Mesothelial cell of epicardium (in vitro differentiated cells): ENCODE measurements at regions not wholly inside any gene's neighbourhood (a gene's known extent, or its start where the extent isn't known, plus 50 kb on each side); places are given as distances from the start of the nearest gene placed in this dataset.

ENCODE experiments used
- DNase-seq, 2 experiments: peaks; one replicate each; pipeline ENCODE4 v3.0.0; 2021; ENCODE audit warnings: low spot score in 2 of 2; ENCODE audit not compliant: unreplicated experiment in 2 of 2
- H3K27ac Mint-ChIP-seq: 2 replicates; pipeline ENCODE4 v1.8.0; 2021; ENCODE audit warnings: mixed read lengths
- H3K27me3 Mint-ChIP-seq: 2 replicates; pipeline ENCODE4 v1.8.0; 2021; ENCODE audit warnings: low read depth, mixed read lengths
- H3K36me3 Mint-ChIP-seq: 2 replicates; pipeline ENCODE4 v1.8.0; 2021; ENCODE audit warnings: mixed read lengths
- H3K4me1 Mint-ChIP-seq: 2 replicates; pipeline ENCODE4 v1.8.0; 2021; ENCODE audit warnings: mixed read lengths
- H3K4me3 Mint-ChIP-seq: 2 replicates; pipeline ENCODE4 v1.8.0; 2021; ENCODE audit warnings: mild to moderate bottlenecking, moderate library complexity, mixed read lengths
- H3K9me3 Mint-ChIP-seq: 2 replicates; pipeline ENCODE4 v1.8.0; 2021; ENCODE audit warnings: mixed read lengths
- CTCF ChIP-seq: fragments of 200-600 bp; sonication (generic); IDR thresholded peaks from one replicate; pipeline ENCODE4 v1.5.0; 2021; ENCODE audit warnings: antibody characterized with exemption; ENCODE audit not compliant: unreplicated experiment

DNA sequence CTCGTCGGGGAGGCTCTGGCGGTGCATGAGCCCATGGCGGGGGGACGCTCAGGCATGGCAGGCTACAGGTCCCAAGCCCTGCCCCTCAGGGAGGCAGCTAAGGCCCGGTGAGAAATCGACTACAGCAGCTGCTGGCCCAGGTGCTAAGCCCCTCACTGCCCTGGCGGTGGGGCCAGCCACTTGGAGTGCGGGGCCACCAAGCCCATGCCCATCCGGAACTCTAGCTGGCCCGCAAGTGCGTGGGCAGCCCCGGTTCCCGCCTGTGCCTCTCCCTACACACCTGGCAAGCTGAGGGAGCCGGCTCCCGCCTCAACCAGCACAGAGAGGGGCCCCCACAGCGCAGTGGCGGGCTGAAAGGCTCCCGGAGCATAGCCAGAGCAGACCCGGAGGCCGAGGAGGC lies 1896.9 kb upstream of the CDH6 start:
- TF ChIP-seq CTCF, result no peak
- H3K4me3 Mint-ChIP-seq, result no peak overlapping the region
- peaks cover 4% of the 10 kb centered on the region for H3K9me3 Mint-ChIP-seq
- no peak overlapping the region for H3K27ac Mint-ChIP-seq
- no peaks in the 10 kb centered on the region for H3K36me3 Mint-ChIP-seq
- H3K4me1 Mint-ChIP-seq, result no peaks in the 10 kb centered on the region
- DNase-seq, result no peak
- H3K27me3 Mint-ChIP-seq, result no peaks in the 10 kb centered on the region

GRCh38 chr5:29277642-29278041 lies 1915.8 kb upstream of the CDH6 start:
- Mint-ChIP-seq H3K4me3 (no peak overlapping the region), H3K9me3 (peaks cover 9% of the 10 kb centered on the region), H3K27ac (no peak overlapping the region), H3K27me3 (no peaks in the 10 kb centered on the region), H3K36me3 (no peaks in the 10 kb centered on the region), H3K4me1 (peaks cover 3% of the 10 kb centered on the region)
- no peak for TF ChIP-seq CTCF
- DNase-seq, result no peak

DNA sequence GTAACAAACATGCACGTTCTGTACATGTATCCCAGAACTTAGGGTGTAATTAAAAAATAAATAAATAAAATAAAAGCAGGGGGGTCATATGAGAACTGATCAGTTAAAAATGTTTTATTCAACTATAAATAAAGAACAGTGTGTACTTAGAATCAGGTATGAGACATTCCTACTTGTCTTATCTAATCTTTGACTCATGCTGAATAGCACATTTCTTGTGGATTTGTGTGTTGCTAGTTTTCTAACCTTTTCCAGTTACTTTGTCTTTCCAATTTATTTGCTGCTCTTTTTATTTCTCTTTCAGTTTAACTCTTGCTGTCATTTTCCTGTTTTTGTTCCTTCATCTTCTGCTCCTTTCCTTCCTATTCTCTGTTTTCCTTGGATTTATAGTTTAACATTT lies 1917.1 kb upstream of the CDH6 start:
- no peak overlapping the region for H3K4me3 Mint-ChIP-seq
- TF ChIP-seq CTCF, result no peak
- no peak for DNase-seq
- H3K36me3 Mint-ChIP-seq, result no peaks in the 10 kb centered on the region
- H3K27ac Mint-ChIP-seq, result no peak overlapping the region
- peaks cover 17% of the 10 kb centered on the region for H3K9me3 Mint-ChIP-seq
- H3K27me3 Mint-ChIP-seq, result no peaks in the 10 kb centered on the region
- peaks cover 3% of the 10 kb centered on the region for H3K4me1 Mint-ChIP-seq

DNA sequence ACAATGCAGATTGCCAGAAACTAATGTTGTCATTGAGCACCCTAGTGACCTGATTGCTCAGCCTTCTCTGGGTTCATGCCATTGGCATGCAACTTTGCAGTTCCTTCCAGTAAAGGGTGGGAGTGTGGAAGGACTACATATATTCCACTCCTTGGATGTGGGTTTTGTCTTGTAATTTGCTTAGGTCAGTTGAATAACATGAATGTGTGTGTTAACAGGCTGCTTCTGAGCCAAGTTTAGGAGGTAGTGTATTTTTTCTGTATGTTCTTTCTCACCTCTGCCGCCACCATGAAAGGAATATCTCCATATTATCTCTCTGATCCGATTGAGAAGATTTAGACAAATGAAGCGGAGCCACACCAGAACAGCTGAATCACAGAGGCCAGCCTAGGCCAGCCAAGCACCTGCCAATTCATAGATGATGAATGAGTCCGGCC lies 1929.6 kb upstream of the CDH6 start:
- Mint-ChIP-seq H3K27ac (no peak overlapping the region), H3K36me3 (no peaks in the 10 kb centered on the region), H3K27me3 (no peaks in the 10 kb centered on the region), H3K4me3 (no peak overlapping the region), H3K4me1 (no peaks in the 10 kb centered on the region), H3K9me3 (no peaks in the 10 kb centered on the region)
- TF ChIP-seq CTCF, result no peak
- no peak for DNase-seq

- Mint-ChIP-seq H3K4me1 (no peaks in the 10 kb centered on the region), H3K4me3 (no peak overlapping the region), H3K9me3 (no peaks in the 10 kb centered on the region), H3K36me3 (no peaks in the 10 kb centered on the region), H3K27ac (no peak overlapping the region), H3K27me3 (no peaks in the 10 kb centered on the region)
- no peak for DNase-seq
- no peak for TF ChIP-seq CTCF
Observed at GRCh38 chr5:29262339-29263123, 1931.0 kb upstream of the CDH6 start.

- Mint-ChIP-seq H3K9me3 (no peaks in the 10 kb centered on the region), H3K27me3 (no peaks in the 10 kb centered on the region), H3K4me3 (no peak overlapping the region), H3K4me1 (no peaks in the 10 kb centered on the region), H3K27ac (no peak overlapping the region), H3K36me3 (no peaks in the 10 kb centered on the region)
- no peak for DNase-seq
- TF ChIP-seq CTCF, result no peak
Observed at GRCh38 chr5:29261213-29261612, 1932.3 kb upstream of the CDH6 start.
